ENCODE measurements at regions not wholly inside any gene's neighbourhood (a gene's known extent, or its start where the extent isn't known, plus 50 kb on each side); places are given as distances from the start of the nearest gene placed in this dataset.

- H3K4me3 ChIP-seq = no peak overlapping the region
- 58% methylated on average over 1 of the region's 1 CpG for WGBS (ENCODE audit: insufficient coverage, low coverage, low lambda C conversion rate, missing lambda C conversion rate)
- ATAC-seq = no peak
- no peaks in the 10 kb centered on the region for H3K4me1 ChIP-seq
- intact Hi-C loops (cut with DNase I) = no loop called here
- DNase-seq = no peak
- no peaks in the 10 kb centered on the region for H3K9me3 ChIP-seq
- H3K36me3 ChIP-seq = no peaks in the 10 kb centered on the region
- H3K27me3 ChIP-seq = no peaks in the 10 kb centered on the region
- TF ChIP-seq CTCF (IDR thresholded peaks at IDR 0.05) (no peak), POLR2A (IDR thresholded peaks at IDR 0.05) (no peak)
- H3K27ac ChIP-seq = no peak overlapping the region
Observed at GRCh38 chr4:136806844-136807243, 725.5 kb downstream of the PCDH18 start.

- H3K4me1 ChIP-seq = no peaks in the 10 kb centered on the region
- DNase-seq (no peak), ATAC-seq (no peak)
- 58% methylated on average over 2 of the region's 2 CpGs for WGBS (ENCODE audit: insufficient coverage, low coverage, low lambda C conversion rate, missing lambda C conversion rate)
- H3K36me3 ChIP-seq = no peaks in the 10 kb centered on the region
- no peak for TF ChIP-seq POLR2A (IDR thresholded peaks at IDR 0.05)
- TF ChIP-seq CTCF (IDR thresholded peaks at IDR 0.05) = no peak
- H3K27ac ChIP-seq = no peak overlapping the region
- H3K9me3 ChIP-seq = no peaks in the 10 kb centered on the region
- H3K4me3 ChIP-seq = no peak overlapping the region
- no peaks in the 10 kb centered on the region for H3K27me3 ChIP-seq
- intact Hi-C loops (cut with DNase I) = no loop called here
Observed at GRCh38 chr4:136805617-136806016, 726.7 kb downstream of the PCDH18 start.

GRCh38 chr4:136803433-136803832 lies 728.9 kb downstream of the PCDH18 start:
- TF ChIP-seq CTCF (IDR thresholded peaks at IDR 0.05) (no peak), POLR2A (IDR thresholded peaks at IDR 0.05) (no peak)
- Histone ChIP-seq H3K27ac (no peak overlapping the region), H3K27me3 (no peaks in the 10 kb centered on the region), H3K36me3 (no peaks in the 10 kb centered on the region), H3K4me1 (no peaks in the 10 kb centered on the region), H3K9me3 (no peaks in the 10 kb centered on the region), H3K4me3 (no peak overlapping the region)
- ATAC-seq (no peak), DNase-seq (no peak)
- intact Hi-C loops (cut with DNase I) = no loop called here
- WGBS (ENCODE audit: insufficient coverage, low coverage, low lambda C conversion rate, missing lambda C conversion rate) = 41% methylated on average over 3 of the region's 3 CpGs

- Histone ChIP-seq H3K27me3 (no peaks in the 10 kb centered on the region), H3K4me1 (no peaks in the 10 kb centered on the region), H3K4me3 (no peak overlapping the region), H3K36me3 (no peaks in the 10 kb centered on the region), H3K9me3 (no peaks in the 10 kb centered on the region), H3K27ac (no peak overlapping the region)
- WGBS (ENCODE audit: insufficient coverage, low coverage, low lambda C conversion rate, missing lambda C conversion rate) = 50% methylated on average over 3 of the region's 3 CpGs
- ATAC-seq (no peak), DNase-seq (no peak)
- no peak for TF ChIP-seq POLR2A (IDR thresholded peaks at IDR 0.05)
- TF ChIP-seq CTCF (IDR thresholded peaks at IDR 0.05) = no peak
- intact Hi-C loops (cut with DNase I) = no loop called here
Observed at GRCh38 chr4:136800248-136800647, 732.0 kb downstream of the PCDH18 start.

- no peak for TF ChIP-seq POLR2A (IDR thresholded peaks at IDR 0.05)
- no peak for TF ChIP-seq CTCF (IDR thresholded peaks at IDR 0.05)
- H3K27ac ChIP-seq = no peak overlapping the region
- H3K9me3 ChIP-seq = no peaks in the 10 kb centered on the region
- no peaks in the 10 kb centered on the region for H3K36me3 ChIP-seq
- 74% methylated on average over 3 of the region's 3 CpGs for WGBS (ENCODE audit: insufficient coverage, low coverage, low lambda C conversion rate, missing lambda C conversion rate)
- ATAC-seq (no peak), DNase-seq (no peak)
- no peaks in the 10 kb centered on the region for H3K4me1 ChIP-seq
- intact Hi-C loops (cut with DNase I) = no loop called here
- no peak overlapping the region for H3K4me3 ChIP-seq
- H3K27me3 ChIP-seq = no peaks in the 10 kb centered on the region
Observed at GRCh38 chr4:136796953-136797352, 735.3 kb downstream of the PCDH18 start.
